ENCODE measurements at regions not wholly inside any gene's neighbourhood (a gene's known extent, or its start where the extent isn't known, plus 50 kb on each side); places are given as distances from the start of the nearest gene placed in this dataset.

GRCh38 chr4:127344071-127344470 is 288.7 kb upstream of the INTU start:
- TF ChIP-seq CTCF (IDR thresholded peaks at IDR 0.05) (no peak), EZH2 (IDR thresholded peaks at IDR 0.05; ENCODE audit: borderline replicate concordance, insufficient read depth, low read depth, low read length, poor library complexity, severe bottlenecking) (no peak)

Data from B cell (primary cell).